ENCODE measurements at regions not wholly inside any gene's neighbourhood (a gene's known extent, or its start where the extent isn't known, plus 50 kb on each side); places are given as distances from the start of the nearest gene placed in this dataset.

DNA sequence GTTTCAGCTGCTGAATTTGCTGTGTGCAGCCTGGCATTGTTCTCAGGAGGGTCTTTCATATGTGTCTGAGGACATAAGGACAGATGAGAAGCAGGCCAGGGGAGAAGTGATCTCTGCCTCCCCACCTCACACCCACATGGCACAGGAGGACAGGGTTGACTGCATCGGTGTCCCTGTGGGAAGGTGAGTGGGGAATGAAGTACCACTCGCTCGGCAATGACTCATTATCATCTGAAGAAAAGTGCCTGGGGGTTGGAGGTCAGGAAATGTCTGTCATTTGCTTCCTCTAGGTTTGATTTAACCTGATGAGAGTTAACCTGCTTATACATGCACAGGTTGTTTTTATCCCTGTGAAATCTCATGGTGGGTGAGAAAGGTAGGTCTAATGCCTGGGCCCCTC is 195.0 kb downstream of the GADD45G start:
- no peaks in the 10 kb centered on the region for H3K4me1 ChIP-seq (ENCODE audit: control insufficient read depth, insufficient read depth, low read length)
- ChIA-PET POLR2A (no interaction called here), CTCF (interaction anchor here (0.7 kb wide), 1 partner anchor 167 kb away, joined by 3 read pairs; no protein-coding TSS in a partner anchor)
- no peak overlapping the region for H3K4me3 ChIP-seq (ENCODE audit: low read depth, low read length)
- H3K36me3 ChIP-seq (ENCODE audit: control insufficient read depth in 2 of 2, insufficient read depth in 1 of 2, low read length in 2 of 2): no peaks in the 10 kb centered on the region
- H3K27ac ChIP-seq (ENCODE audit: extremely low read depth, low read depth, low read length): no peak overlapping the region
- TF ChIP-seq ZFHX2 (tag by site-specific recombination; conservative IDR thresholded peaks at IDR 0.05): peak; percentile 47; the same call in 1 of the 2 replicates
- TF ChIP-seq EGR2 (tag by site-specific recombination; IDR thresholded peaks at IDR 0.05; ENCODE audit: low read depth): peak; percentile 84
- no peak for TF ChIP-seq ZNF292 (tag by site-specific recombination; IDR thresholded peaks at IDR 0.05; ENCODE audit: borderline replicate concordance, low read depth)
- no peaks in the 10 kb centered on the region for H3K9me3 ChIP-seq (ENCODE audit: control insufficient read depth, insufficient read depth, low read depth, low read length)

DNA sequence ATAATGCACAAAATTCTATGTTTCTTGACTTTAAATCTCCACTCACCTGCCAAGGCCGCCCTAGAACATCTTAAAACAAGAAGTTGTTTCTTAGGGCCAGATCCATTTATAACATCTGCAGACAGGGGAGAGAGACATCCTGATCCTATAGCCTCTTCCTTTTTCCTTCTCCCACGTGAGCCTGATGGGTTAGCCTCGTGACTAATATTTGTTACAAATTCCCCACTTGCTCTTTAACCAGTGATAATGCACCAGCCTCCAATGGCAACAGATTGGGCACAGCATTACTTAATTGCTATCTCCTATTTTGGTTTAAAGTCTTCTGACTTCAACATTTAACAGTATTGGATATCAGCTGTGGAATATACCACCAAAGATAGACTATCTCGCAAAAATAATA is 196.5 kb downstream of the GADD45G start:
- ChIA-PET CTCF (interaction anchor here (0.5 to 1.5 kb wide), 4 partner anchors 11 to 114 kb away, joined by 3 to 6 read pairs (median 3); no protein-coding TSS in a partner anchor), POLR2A (no interaction called here)
- TF ChIP-seq GLI2 (tag by site-specific recombination; IDR thresholded peaks at IDR 0.05; ENCODE audit: borderline replicate concordance, low read depth) (no peak), ZNF19 (tag by site-specific recombination; IDR thresholded peaks at IDR 0.05; ENCODE audit: low read depth) (no peak)
- Histone ChIP-seq H3K4me1 (ENCODE audit: control insufficient read depth, insufficient read depth, low read length) (no peaks in the 10 kb centered on the region), H3K36me3 (ENCODE audit: control insufficient read depth in 2 of 2, insufficient read depth in 1 of 2, low read length in 2 of 2) (no peaks in the 10 kb centered on the region), H3K4me3 (ENCODE audit: low read depth, low read length) (no peak overlapping the region), H3K9me3 (ENCODE audit: control insufficient read depth, insufficient read depth, low read depth, low read length) (no peaks in the 10 kb centered on the region), H3K27ac (ENCODE audit: extremely low read depth, low read depth, low read length) (no peak overlapping the region)

DNA sequence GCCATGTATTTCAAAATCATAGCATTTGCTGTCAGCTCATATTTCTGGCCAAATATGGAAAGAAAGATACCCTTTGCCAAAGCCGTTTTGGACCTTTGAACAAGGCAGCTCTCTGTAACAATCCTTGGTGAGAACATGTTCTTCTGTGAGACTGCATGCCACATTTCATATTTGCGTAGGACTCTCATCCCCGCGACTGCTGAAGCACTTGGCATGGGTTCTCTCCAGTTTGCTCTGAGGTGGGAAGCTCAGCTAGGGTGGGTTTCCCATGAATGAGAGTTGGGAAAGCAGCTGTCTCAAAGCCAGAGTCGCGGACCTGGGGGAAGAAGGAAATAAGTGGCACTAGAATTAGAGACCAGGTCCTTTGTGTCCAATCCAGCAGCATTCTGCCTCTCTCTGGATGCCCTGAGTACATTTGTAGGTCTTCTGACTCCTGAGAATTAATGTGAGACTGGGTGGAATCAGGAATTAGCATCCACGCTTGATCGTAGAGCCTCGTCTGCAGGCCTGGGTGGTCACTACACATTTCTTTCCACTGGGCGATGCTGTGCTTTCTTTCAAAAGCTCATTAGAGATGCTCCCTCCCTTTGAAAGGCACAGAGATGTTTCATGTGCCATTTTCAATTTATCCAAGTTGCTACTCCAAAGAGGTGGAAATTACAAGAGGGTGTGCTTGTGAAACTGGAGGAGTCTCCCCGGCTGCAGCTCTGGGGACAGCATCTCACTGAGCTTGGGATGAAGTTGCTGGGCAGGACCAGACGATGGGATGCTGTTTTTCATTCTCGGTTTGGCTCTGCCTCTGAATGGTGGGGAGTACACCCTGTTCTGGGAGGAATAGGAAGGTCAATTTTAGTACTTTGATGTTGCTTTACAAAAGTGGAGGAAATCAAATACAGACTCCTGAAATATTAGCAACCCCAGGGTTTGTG is 197.2 kb downstream of the GADD45G start:
- ChIA-PET POLR2A (no interaction called here), CTCF (interaction anchor here (0.8 to 1.5 kb wide), 4 partner anchors 11 to 198 kb away, joined by 3 to 6 read pairs (median 3); no protein-coding TSS in a partner anchor)
- H3K27ac ChIP-seq (ENCODE audit: extremely low read depth, low read depth, low read length): no peak overlapping the region
- no peaks in the 10 kb centered on the region for H3K9me3 ChIP-seq (ENCODE audit: control insufficient read depth, insufficient read depth, low read depth, low read length)
- TF ChIP-seq ZBTB17 (tag by site-specific recombination; IDR thresholded peaks at IDR 0.05): no peak
- no peak for TF ChIP-seq ZNF138 (tag by site-specific recombination; IDR thresholded peaks at IDR 0.05; ENCODE audit: borderline replicate concordance)
- TF ChIP-seq ZNF24 (tag by site-specific recombination; IDR thresholded peaks at IDR 0.05): no peak
- no peak for TF ChIP-seq ZNF610 (tag by site-specific recombination; IDR thresholded peaks at IDR 0.05; ENCODE audit: borderline replicate concordance)
- no peak for TF ChIP-seq ZBTB1 (tag by site-specific recombination; IDR thresholded peaks at IDR 0.05)
- TF ChIP-seq RBAK (tag by site-specific recombination; IDR thresholded peaks at IDR 0.05): no peak
- H3K36me3 ChIP-seq (ENCODE audit: control insufficient read depth in 2 of 2, insufficient read depth in 1 of 2, low read length in 2 of 2): no peaks in the 10 kb centered on the region
- H3K4me3 ChIP-seq (ENCODE audit: low read depth, low read length): no peak overlapping the region
- H3K4me1 ChIP-seq (ENCODE audit: control insufficient read depth, insufficient read depth, low read length): no peaks in the 10 kb centered on the region

DNA sequence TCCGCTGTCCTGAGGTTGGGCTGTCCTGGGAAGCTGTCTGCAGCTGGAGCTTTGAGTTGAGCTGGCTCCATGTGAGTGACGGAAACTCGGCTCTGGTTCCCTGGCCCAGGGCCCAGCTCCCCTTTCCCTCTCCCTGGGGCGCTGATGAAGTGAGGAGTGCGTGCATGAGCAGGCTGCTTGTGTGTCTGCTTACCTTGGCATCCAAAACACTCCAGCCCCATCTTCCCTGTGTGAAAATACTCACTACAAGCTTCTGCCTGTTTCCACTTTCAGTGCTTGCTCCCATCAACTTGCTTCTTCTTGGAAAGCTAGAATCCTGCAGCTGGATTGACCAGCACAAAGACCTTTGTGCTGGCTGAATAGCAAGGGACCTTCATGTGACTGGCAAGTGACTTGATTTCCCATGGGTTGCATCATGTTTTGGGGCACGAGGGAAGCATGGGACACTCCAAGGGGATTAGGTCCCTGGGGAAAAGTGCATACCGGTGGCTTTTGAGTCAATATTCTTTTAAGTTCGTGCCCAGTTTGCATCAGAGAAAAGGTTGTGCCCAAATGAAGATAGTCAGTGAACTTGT is 198.1 kb downstream of the GADD45G start:
- Histone ChIP-seq H3K27ac (ENCODE audit: extremely low read depth, low read depth, low read length) (no peak overlapping the region), H3K36me3 (ENCODE audit: control insufficient read depth in 2 of 2, insufficient read depth in 1 of 2, low read length in 2 of 2) (no peaks in the 10 kb centered on the region), H3K4me3 (ENCODE audit: low read depth, low read length) (no peak overlapping the region), H3K4me1 (ENCODE audit: control insufficient read depth, insufficient read depth, low read length) (no peaks in the 10 kb centered on the region), H3K9me3 (ENCODE audit: control insufficient read depth, insufficient read depth, low read depth, low read length) (no peaks in the 10 kb centered on the region)
- CTCF ChIA-PET: interaction anchor here (0.8 to 1.5 kb wide), 2 partner anchors 10 to 199 kb away, joined by 3 to 6 read pairs; no protein-coding TSS in a partner anchor
- POLR2A ChIA-PET: no interaction called here
- TF ChIP-seq, protein P1, sequence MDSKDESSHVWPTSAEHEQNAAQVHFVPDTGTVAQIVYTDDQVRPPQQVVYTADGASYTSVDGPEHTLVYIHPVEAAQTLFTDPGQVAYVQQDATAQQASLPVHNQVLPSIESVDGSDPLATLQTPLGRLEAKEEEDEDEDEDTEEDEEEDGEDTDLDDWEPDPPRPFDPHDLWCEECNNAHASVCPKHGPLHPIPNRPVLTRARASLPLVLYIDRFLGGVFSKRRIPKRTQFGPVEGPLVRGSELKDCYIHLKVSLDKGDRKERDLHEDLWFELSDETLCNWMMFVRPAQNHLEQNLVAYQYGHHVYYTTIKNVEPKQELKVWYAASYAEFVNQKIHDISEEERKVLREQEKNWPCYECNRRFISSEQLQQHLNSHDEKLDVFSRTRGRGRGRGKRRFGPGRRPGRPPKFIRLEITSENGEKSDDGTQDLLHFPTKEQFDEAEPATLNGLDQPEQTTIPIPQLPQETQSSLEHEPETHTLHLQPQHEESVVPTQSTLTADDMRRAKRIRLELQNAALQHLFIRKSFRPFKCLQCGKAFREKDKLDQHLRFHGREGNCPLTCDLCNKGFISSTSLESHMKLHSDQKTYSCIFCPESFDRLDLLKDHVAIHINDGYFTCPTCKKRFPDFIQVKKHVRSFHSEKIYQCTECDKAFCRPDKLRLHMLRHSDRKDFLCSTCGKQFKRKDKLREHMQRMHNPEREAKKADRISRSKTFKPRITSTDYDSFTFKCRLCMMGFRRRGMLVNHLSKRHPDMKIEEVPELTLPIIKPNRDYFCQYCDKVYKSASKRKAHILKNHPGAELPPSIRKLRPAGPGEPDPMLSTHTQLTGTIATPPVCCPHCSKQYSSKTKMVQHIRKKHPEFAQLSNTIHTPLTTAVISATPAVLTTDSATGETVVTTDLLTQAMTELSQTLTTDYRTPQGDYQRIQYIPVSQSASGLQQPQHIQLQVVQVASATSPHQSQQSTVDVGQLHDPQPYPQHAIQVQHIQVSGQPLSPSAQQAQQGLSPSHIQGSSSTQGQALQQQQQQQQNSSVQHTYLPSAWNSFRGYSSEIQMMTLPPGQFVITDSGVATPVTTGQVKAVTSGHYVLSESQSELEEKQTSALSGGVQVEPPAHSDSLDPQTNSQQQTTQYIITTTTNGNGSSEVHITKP (tag by site-specific recombination; IDR thresholded peaks at IDR 0.05): 0 out of 2 replicates have a peak, but pooled peaks have one; percentile 14
- TF ChIP-seq, protein P2, sequence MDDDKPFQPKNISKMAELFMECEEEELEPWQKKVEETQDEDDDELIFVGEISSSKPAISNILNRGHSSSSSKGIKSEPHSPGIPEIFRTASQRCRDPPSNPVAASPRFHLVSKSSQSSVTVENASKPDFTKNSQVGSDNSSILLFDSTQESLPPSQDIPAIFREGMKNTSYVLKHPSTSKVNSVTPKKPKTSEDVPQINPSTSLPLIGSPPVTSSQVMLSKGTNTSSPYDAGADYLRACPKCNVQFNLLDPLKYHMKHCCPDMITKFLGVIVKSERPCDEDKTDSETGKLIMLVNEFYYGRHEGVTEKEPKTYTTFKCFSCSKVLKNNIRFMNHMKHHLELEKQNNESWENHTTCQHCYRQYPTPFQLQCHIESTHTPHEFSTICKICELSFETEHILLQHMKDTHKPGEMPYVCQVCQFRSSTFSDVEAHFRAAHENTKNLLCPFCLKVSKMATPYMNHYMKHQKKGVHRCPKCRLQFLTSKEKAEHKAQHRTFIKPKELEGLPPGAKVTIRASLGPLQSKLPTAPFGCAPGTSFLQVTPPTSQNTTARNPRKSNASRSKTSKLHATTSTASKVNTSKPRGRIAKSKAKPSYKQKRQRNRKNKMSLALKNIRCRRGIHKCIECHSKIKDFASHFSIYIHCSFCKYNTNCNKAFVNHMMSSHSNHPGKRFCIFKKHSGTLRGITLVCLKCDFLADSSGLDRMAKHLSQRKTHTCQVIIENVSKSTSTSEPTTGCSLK (tag by site-specific recombination; IDR thresholded peaks at IDR 0.05): no peak
- TF ChIP-seq SP2 (tag by site-specific recombination; IDR thresholded peaks at IDR 0.05): no peak
- TF ChIP-seq, protein P3, sequence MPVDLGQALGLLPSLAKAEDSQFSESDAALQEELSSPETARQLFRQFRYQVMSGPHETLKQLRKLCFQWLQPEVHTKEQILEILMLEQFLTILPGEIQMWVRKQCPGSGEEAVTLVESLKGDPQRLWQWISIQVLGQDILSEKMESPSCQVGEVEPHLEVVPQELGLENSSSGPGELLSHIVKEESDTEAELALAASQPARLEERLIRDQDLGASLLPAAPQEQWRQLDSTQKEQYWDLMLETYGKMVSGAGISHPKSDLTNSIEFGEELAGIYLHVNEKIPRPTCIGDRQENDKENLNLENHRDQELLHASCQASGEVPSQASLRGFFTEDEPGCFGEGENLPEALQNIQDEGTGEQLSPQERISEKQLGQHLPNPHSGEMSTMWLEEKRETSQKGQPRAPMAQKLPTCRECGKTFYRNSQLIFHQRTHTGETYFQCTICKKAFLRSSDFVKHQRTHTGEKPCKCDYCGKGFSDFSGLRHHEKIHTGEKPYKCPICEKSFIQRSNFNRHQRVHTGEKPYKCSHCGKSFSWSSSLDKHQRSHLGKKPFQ (tag by site-specific recombination; IDR thresholded peaks at IDR 0.05): no peak
